Loucy (cell line): ENCODE measurements at regions not wholly inside any gene's neighbourhood (a gene's known extent, or its start where the extent isn't known, plus 50 kb on each side); places are given as distances from the start of the nearest gene placed in this dataset.

Source experiments
- CTCF ChIP-seq: fragments of 200-600 bp; sonication (generic); conservative IDR thresholded peaks from 2 replicates; pipeline ENCODE4 v1.5.1; 2014; ENCODE audit warnings: mild to moderate bottlenecking, antibody characterized with exemption, low read length
- EZH2phosphoT487 ChIP-seq: fragments of 200-600 bp; IDR thresholded peaks from 2 replicates; pipeline ENCODE4 v1.6.1; 2018; ENCODE audit warnings: antibody characterized with exemption, mild to moderate bottlenecking, moderate library complexity, borderline replicate concordance

GRCh38 chr3:90076136-90076535, 968.7 kb downstream of the EPHA3 start:
- TF ChIP-seq CTCF (no peak), EZH2phosphoT487 (no peak)
